CD14-positive monocyte (primary cell): ENCODE measurements at regions not wholly inside any gene's neighbourhood (a gene's known extent, or its start where the extent isn't known, plus 50 kb on each side); places are given as distances from the start of the nearest gene placed in this dataset.

Experiments used
- DNase-seq, 3 donors: peaks; one replicate each; pipeline ENCODE4 v3.0.0-alpha.2; 2011 to 2022
- H2AFZ ChIP-seq: 2 replicates; pipeline ENCODE4 v1.6.0; 2012; ENCODE audit warnings: mild to moderate bottlenecking, low read depth, low read length, inconsistent platforms; ENCODE audit not compliant: insufficient read depth, poor library complexity, severe bottlenecking
- H3K27ac ChIP-seq, 2 donors: 1 replicate in 1 of 2; 2 replicates in 1 of 2; pipeline ENCODE4 v1.5.1; 2012 to 2013; ENCODE audit warnings: low read length in 2 of 2, control low read depth in 1 of 2, inconsistent platforms in 1 of 2, low read depth in 1 of 2, mild to moderate bottlenecking in 1 of 2
- H3K27me3 ChIP-seq, 2 donors: one replicate each; pipeline versions ENCODE4 v1.6.0 to v1.6.1; 2011 to 2013; ENCODE audit warnings: low read length in 2 of 2; ENCODE audit not compliant: control insufficient read depth in 2 of 2, insufficient read depth in 2 of 2
- H3K36me3 ChIP-seq, 2 donors: replicated peaks in 1 of 2; 1 replicate in 1 of 2; 2 replicates in 1 of 2; pipeline versions ENCODE4 v1.5.1 to v1.6.1; 2012 to 2013; ENCODE audit warnings: low read length in 2 of 2, control low read depth in 1 of 2, inconsistent platforms in 1 of 2, mild to moderate bottlenecking in 1 of 2; ENCODE audit not compliant: insufficient read depth in 2 of 2, control insufficient read depth in 1 of 2
- H3K4me1 ChIP-seq, 2 donors: 1 replicate in 1 of 2; 2 replicates in 1 of 2; pipeline versions ENCODE4 v1.5.1 to v1.6.1; 2012 to 2013; ENCODE audit warnings: low read length in 2 of 2, control low read depth in 1 of 2, inconsistent platforms in 1 of 2, mild to moderate bottlenecking in 1 of 2, moderate library complexity in 1 of 2; ENCODE audit not compliant: insufficient read depth in 2 of 2, control insufficient read depth in 1 of 2
- H3K4me2 ChIP-seq: replicated peaks from 2 replicates; pipeline ENCODE3; 2012; ENCODE audit warnings: low read length, moderate library complexity, mild to moderate bottlenecking; ENCODE audit not compliant: poor library complexity, severe bottlenecking; ENCODE audit errors: extremely low read depth
- H3K4me3 ChIP-seq, 3 experiments: fragments of 200-600 bp in 1 of 3; sonication (generic) in 1 of 3; replicated peaks in 1 of 3; 1 replicate in 2 of 3; 2 replicates in 1 of 3; pipeline ENCODE4 v1.5.1; 2011 to 2013; ENCODE audit warnings: low read length in 3 of 3, mild to moderate bottlenecking in 3 of 3, control low read depth in 2 of 3, low read depth in 2 of 3, inconsistent platforms in 1 of 3, moderate library complexity in 1 of 3
- H3K79me2 ChIP-seq: 2 replicates; pipeline ENCODE4 v1.6.0; 2012; ENCODE audit warnings: mild to moderate bottlenecking, control low read depth, inconsistent platforms, low read length, moderate library complexity; ENCODE audit not compliant: insufficient read depth
- H3K9ac ChIP-seq: 2 replicates; pipeline ENCODE4 v1.6.0; 2017; ENCODE audit warnings: low read length, mild to moderate bottlenecking; ENCODE audit not compliant: insufficient read depth, poor library complexity, severe bottlenecking
- H3K9me3 ChIP-seq, 2 donors: replicated peaks in 1 of 2; 1 replicate in 1 of 2; 2 replicates in 1 of 2; pipeline versions ENCODE4 v1.5.1 to v1.6.1; 2012 to 2013; ENCODE audit warnings: low read length in 2 of 2, control low read depth in 1 of 2; ENCODE audit not compliant: control insufficient read depth in 1 of 2, insufficient read depth in 1 of 2
- H4K20me1 ChIP-seq: 2 replicates; pipeline ENCODE4 v1.6.0; 2012; ENCODE audit warnings: mild to moderate bottlenecking, low read length, control low read depth, moderate library complexity; ENCODE audit not compliant: insufficient read depth
- H3K27ac Mint-ChIP-seq, 7 donors: one replicate each; pipeline ENCODE4 v1.8.0; 2020; ENCODE audit warnings: mild to moderate bottlenecking in 7 of 7, mixed read lengths in 7 of 7, moderate library complexity in 6 of 7, inconsistent platforms in 2 of 7
- H3K27me3 Mint-ChIP-seq, 3 donors: one replicate each; pipeline ENCODE4 v1.8.0; 2021 to 2022; ENCODE audit warnings: low read depth in 3 of 3, mild to moderate bottlenecking in 3 of 3, mixed read lengths in 3 of 3, moderate library complexity in 3 of 3, inconsistent platforms in 1 of 3
- H3K36me3 Mint-ChIP-seq, 2 donors: one replicate each; pipeline ENCODE4 v1.8.0; 2020; ENCODE audit warnings: mixed read lengths in 2 of 2, inconsistent platforms in 1 of 2, mild to moderate bottlenecking in 1 of 2
- H3K4me1 Mint-ChIP-seq: one replicate; pipeline ENCODE4 v1.8.0; 2020; ENCODE audit warnings: mild to moderate bottlenecking, mixed read lengths
- H3K4me3 Mint-ChIP-seq, 2 donors: one replicate each; pipeline ENCODE4 v1.8.0; 2020; ENCODE audit warnings: mild to moderate bottlenecking in 2 of 2, mixed read lengths in 2 of 2, moderate library complexity in 1 of 2
- H3K9me3 Mint-ChIP-seq, 7 donors: one replicate each; pipeline ENCODE4 v1.8.0; 2020 to 2022; ENCODE audit warnings: mixed read lengths in 7 of 7, mild to moderate bottlenecking in 6 of 7, moderate library complexity in 6 of 7, inconsistent platforms in 2 of 7
- WGBS: methylation state at CpG from one replicate; pipeline ENCODE4 v1.1.5; 2013; ENCODE audit warnings: missing lambda C conversion rate; ENCODE audit not compliant: insufficient coverage; 5-methylcytosine and 5-hydroxymethylcytosine counted together
- intact Hi-C, 2 donors: fragments of 100-400 bp; cut with micrococcal nuclease; formaldehyde crosslinking; loops; one replicate each; pipeline versions ENCODE4 v1.15.0 to v1.15.1; 2023
- TF ChIP-seq, protein P1 (sequence below): fragments of 200-600 bp; IDR thresholded peaks from one replicate; pipeline ENCODE4 v1.8.0; 2022; ENCODE audit warnings: antibody characterized with exemption, mild to moderate bottlenecking

DNA sequence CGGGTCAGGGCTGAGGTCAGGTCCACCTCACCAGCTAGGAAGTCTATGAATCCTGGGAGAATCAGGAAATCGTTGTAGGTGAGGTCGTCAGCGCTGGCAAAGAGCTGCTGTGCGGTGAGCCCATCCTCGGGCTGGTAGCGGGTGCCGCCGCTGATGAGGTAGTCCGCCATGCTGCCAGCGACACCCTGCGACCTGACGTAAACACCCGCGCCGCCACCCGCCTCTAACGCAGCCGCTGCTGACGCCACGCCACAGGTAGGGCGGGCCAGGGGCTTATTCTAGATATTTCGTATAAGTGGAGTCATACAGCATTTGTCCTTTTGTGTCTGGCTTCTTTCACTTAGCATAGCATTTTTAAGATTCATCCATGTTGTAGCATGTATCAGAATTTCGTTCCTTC is 220.2 kb upstream of the ATP6AP2 start:
- Histone ChIP-seq H2AFZ (no peak overlapping the region), H3K4me3 (no peak overlapping the region), H3K27me3 (no peaks in the 10 kb centered on the region), H3K36me3 (no peaks in the 10 kb centered on the region), H3K27ac (no peak overlapping the region), H3K9ac (no peak overlapping the region), H3K4me1 (no peaks in the 10 kb centered on the region), H3K4me2 (no peak overlapping the region), H3K9me3 (no peaks in the 10 kb centered on the region), H3K79me2 (no peaks in the 10 kb centered on the region), H4K20me1 (no peaks in the 10 kb centered on the region)
- Mint-ChIP-seq H3K27me3 (peaks cover 0 to 4% (median 2%) of the 10 kb centered on the region in 3 donors), H3K9me3 (peaks cover 0 to 21% (median 3%) of the 10 kb centered on the region in 7 donors), H3K4me3 (no peak overlapping the region), H3K27ac (peak overlapping the region in 1 of 7 donors; percentile 15), H3K4me1 (no peaks in the 10 kb centered on the region), H3K36me3 (no peaks in the 10 kb centered on the region)
- intact Hi-C loops = no loop called here
- no peak for DNase-seq
- TF ChIP-seq, protein P1, sequence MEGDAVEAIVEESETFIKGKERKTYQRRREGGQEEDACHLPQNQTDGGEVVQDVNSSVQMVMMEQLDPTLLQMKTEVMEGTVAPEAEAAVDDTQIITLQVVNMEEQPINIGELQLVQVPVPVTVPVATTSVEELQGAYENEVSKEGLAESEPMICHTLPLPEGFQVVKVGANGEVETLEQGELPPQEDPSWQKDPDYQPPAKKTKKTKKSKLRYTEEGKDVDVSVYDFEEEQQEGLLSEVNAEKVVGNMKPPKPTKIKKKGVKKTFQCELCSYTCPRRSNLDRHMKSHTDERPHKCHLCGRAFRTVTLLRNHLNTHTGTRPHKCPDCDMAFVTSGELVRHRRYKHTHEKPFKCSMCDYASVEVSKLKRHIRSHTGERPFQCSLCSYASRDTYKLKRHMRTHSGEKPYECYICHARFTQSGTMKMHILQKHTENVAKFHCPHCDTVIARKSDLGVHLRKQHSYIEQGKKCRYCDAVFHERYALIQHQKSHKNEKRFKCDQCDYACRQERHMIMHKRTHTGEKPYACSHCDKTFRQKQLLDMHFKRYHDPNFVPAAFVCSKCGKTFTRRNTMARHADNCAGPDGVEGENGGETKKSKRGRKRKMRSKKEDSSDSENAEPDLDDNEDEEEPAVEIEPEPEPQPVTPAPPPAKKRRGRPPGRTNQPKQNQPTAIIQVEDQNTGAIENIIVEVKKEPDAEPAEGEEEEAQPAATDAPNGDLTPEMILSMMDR = no peak
- WGBS = 100% methylated on average over 12 of the region's 24 CpGs

DNA sequence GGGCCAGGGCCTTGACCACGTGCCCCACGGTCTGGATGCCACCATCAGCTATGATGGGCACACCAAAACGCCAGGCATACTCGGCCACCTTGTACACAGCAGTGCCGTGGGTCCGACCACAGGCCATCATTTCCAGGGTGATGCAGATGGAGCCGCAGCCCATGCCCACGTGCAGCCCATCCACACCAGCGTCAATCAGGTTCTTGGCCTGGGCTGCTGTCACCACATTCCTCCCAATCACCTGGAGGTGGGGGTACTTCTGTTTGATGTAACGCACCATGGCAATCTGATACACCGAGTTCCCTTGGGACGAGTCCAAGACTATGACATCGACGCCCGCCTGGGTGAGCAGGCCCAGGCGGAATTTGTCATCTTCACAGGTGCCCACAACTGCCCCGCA is 221.2 kb upstream of the ATP6AP2 start:
- H2AFZ ChIP-seq = no peak overlapping the region
- no peak overlapping the region for H3K4me3 Mint-ChIP-seq
- DNase-seq = no peak
- peaks cover 0 to 15% (median 3%) of the 10 kb centered on the region in 7 donors for H3K9me3 Mint-ChIP-seq
- intact Hi-C loops = no loop called here
- no peaks in the 10 kb centered on the region for H3K36me3 ChIP-seq
- H3K9me3 ChIP-seq = no peaks in the 10 kb centered on the region
- H4K20me1 ChIP-seq = no peaks in the 10 kb centered on the region
- H3K4me1 ChIP-seq = no peaks in the 10 kb centered on the region
- no peak overlapping the region for H3K4me3 ChIP-seq
- 92% methylated on average over 2 of the region's 17 CpGs for WGBS
- no peaks in the 10 kb centered on the region for H3K4me1 Mint-ChIP-seq
- H3K79me2 ChIP-seq = no peaks in the 10 kb centered on the region
- no peak overlapping the region for H3K4me2 ChIP-seq
- H3K27me3 Mint-ChIP-seq = peaks cover 0 to 4% (median 4%) of the 10 kb centered on the region in 3 donors
- no peak overlapping the region for H3K27ac ChIP-seq
- H3K27me3 ChIP-seq = no peaks in the 10 kb centered on the region
- H3K27ac Mint-ChIP-seq = no peak overlapping the region
- H3K36me3 Mint-ChIP-seq = no peaks in the 10 kb centered on the region
- TF ChIP-seq, protein P1 = no peak
- H3K9ac ChIP-seq = no peak overlapping the region
